ENCODE measurements at regions not wholly inside any gene's neighbourhood (a gene's known extent, or its start where the extent isn't known, plus 50 kb on each side); places are given as distances from the start of the nearest gene placed in this dataset.
"Not testable (repeated sequence)": the region's sequence is repeated elsewhere in the genome, so short reads cannot be mapped to it uniquely, and the experiment has no call there.

DNA sequence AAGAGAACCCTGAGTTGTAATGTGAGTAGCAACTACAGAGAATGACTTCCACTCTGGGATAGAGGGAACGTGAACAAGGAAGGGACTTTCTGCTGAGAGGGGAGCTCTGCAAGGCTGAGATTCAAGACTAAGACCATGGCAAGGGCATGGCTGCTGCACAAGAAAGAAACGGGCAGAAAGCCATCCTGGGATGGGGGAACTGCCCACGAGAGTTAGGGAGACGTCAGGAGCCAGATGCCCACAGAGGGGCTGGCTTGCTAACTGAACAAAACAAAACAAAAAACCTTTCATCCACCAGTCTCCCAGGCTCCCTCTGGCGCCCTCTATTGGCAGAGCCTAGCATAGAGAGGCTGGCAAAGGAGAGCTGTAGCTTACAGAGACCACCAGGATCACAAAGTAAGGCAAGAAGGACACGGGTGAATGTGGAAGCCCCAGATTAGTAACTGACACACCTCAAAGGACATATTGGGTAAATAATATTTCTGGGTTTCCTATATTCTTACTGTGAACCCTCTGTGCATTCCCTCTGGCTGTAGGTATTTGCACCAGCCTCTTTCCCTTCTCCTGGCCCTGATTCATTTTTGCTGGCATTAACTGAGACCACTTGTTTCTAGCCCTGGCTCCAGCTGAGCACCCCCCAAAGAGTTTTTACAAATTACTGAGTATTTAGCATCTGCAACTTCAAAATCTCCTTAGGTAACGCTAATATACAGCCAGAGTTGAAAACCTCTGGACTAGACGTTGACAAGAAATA is 338.3 kb downstream of the EMP1 start:
- intact Hi-C loops (cut with DNase I), result no loop called here
- H3K4me3 ChIP-seq (ENCODE audit: low read length in 3 of 3), result peak overlapping the region; percentile 28 to 50 (median 44)
- no peak for FAIRE-seq

DNA sequence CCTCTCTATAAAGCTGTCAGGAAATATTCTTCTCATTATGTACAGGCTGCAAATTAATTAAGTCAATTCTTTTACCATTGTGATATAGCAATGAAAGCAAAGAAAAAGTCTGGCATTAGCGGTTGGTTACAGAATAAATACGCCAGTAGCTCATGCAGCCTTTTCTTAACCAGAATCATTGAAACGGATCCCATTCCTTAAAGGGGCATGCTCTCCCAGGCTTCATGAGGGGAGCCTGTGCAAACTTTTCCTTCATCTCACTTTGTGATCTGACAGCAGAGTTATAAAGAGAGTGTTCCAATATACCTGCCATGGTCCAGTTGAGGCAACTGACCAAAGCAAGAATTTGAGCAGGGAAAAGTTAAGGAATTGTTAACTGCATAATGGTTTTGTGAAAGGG is 337.7 kb downstream of the EMP1 start:
- Histone ChIP-seq H3K9me3 (ENCODE audit: control insufficient read depth in 2 of 3, insufficient read depth in 1 of 3, low read length in 3 of 3) (no peaks in the 10 kb centered on the region), H3K27ac (ENCODE audit: low read depth in 2 of 2, low read length in 2 of 2) (no peak overlapping the region), H3K9ac (ENCODE audit: low read length in 3 of 3) (no peak overlapping the region), H3K27me3 (ENCODE audit: control insufficient read depth, insufficient read depth, low read length) (no peaks in the 10 kb centered on the region), H3K36me3 (ENCODE audit: control insufficient read depth in 2 of 3, insufficient read depth in 3 of 3, low read length in 3 of 3) (no peaks in the 10 kb centered on the region), H3K4me3 (ENCODE audit: low read length in 3 of 3) (peak overlapping the region; percentile 28 to 50 (median 44)), H3K4me1 (ENCODE audit: control insufficient read depth in 2 of 3, insufficient read depth in 2 of 3, low read depth in 1 of 3, low read length in 3 of 3) (no peaks in the 10 kb centered on the region)
- DNase-seq (peak in 2 of 5 donors; percentile 60 to 86), FAIRE-seq (no peak)
- TF ChIP-seq CTCF (IDR thresholded peaks at IDR 0.05; ENCODE audit: borderline replicate concordance, extremely low read depth, insufficient read depth), result no peak
- intact Hi-C loops (cut with DNase I), result no loop called here

More for the DNA sequence above, 338.3 kb downstream of the EMP1 start:
- Histone ChIP-seq H3K9ac (ENCODE audit: low read length in 3 of 3) (no peak overlapping the region), H3K27me3 (ENCODE audit: control insufficient read depth, insufficient read depth, low read length) (no peaks in the 10 kb centered on the region), H3K4me1 (ENCODE audit: control insufficient read depth in 2 of 3, insufficient read depth in 2 of 3, low read depth in 1 of 3, low read length in 3 of 3) (no peaks in the 10 kb centered on the region), H3K36me3 (ENCODE audit: control insufficient read depth in 2 of 3, insufficient read depth in 3 of 3, low read length in 3 of 3) (no peaks in the 10 kb centered on the region), H3K9me3 (ENCODE audit: control insufficient read depth in 2 of 3, insufficient read depth in 1 of 3, low read length in 3 of 3) (no peaks in the 10 kb centered on the region), H3K27ac (ENCODE audit: low read depth in 2 of 2, low read length in 2 of 2) (no peak overlapping the region)
- peak; percentile 67 for TF ChIP-seq CTCF (IDR thresholded peaks at IDR 0.05; ENCODE audit: borderline replicate concordance, extremely low read depth, insufficient read depth)
- peak; percentile 70 to 94 (median 91) for DNase-seq

- Histone ChIP-seq H3K9ac (ENCODE audit: low read length in 3 of 3) (no peak overlapping the region), H3K4me1 (ENCODE audit: control insufficient read depth in 2 of 3, insufficient read depth in 2 of 3, low read depth in 1 of 3, low read length in 3 of 3) (no peaks in the 10 kb centered on the region), H3K27ac (ENCODE audit: low read depth in 2 of 2, low read length in 2 of 2) (no peak overlapping the region), H3K4me3 (ENCODE audit: low read length in 3 of 3) (no peak overlapping the region), H3K27me3 (ENCODE audit: control insufficient read depth, insufficient read depth, low read length) (no peaks in the 10 kb centered on the region), H3K36me3 (ENCODE audit: control insufficient read depth in 2 of 3, insufficient read depth in 3 of 3, low read length in 3 of 3) (no peaks in the 10 kb centered on the region), H3K9me3 (ENCODE audit: control insufficient read depth in 2 of 3, insufficient read depth in 1 of 3, low read length in 3 of 3) (no peaks in the 10 kb centered on the region)
- intact Hi-C loops (cut with DNase I), result no loop called here
- FAIRE-seq, result no peak
- DNase-seq, result no peak
- TF ChIP-seq CTCF (IDR thresholded peaks at IDR 0.05; ENCODE audit: borderline replicate concordance, extremely low read depth, insufficient read depth), result no peak
Observed at GRCh38 chr12:13530966-13531365, 334.4 kb downstream of the EMP1 start.

- H3K4me1 ChIP-seq (ENCODE audit: control insufficient read depth in 2 of 3, insufficient read depth in 2 of 3, low read depth in 1 of 3, low read length in 3 of 3); H3K9me3 ChIP-seq (ENCODE audit: control insufficient read depth in 2 of 3, insufficient read depth in 1 of 3, low read length in 3 of 3); FAIRE-seq; H3K36me3 ChIP-seq (ENCODE audit: control insufficient read depth in 2 of 3, insufficient read depth in 3 of 3, low read length in 3 of 3); H3K4me3 ChIP-seq (ENCODE audit: low read length in 3 of 3); intact Hi-C loops (cut with DNase I); H3K27me3 ChIP-seq (ENCODE audit: control insufficient read depth, insufficient read depth, low read length); H3K9ac ChIP-seq (ENCODE audit: low read length in 3 of 3); H3K27ac ChIP-seq (ENCODE audit: low read depth in 2 of 2, low read length in 2 of 2): not testable (repeated sequence)
- DNase-seq, result peak in 3 of 5 donors; percentile 22 to 37 (median 24)
Observed at GRCh38 chr12:13526185-13526921, 329.8 kb downstream of the EMP1 start.
